ENCODE measurements at regions not wholly inside any gene's neighbourhood (a gene's known extent, or its start where the extent isn't known, plus 50 kb on each side); places are given as distances from the start of the nearest gene placed in this dataset.
"Not testable (repeated sequence)": the region's sequence is repeated elsewhere in the genome, so short reads cannot be mapped to it uniquely, and the experiment has no call there.

DNA sequence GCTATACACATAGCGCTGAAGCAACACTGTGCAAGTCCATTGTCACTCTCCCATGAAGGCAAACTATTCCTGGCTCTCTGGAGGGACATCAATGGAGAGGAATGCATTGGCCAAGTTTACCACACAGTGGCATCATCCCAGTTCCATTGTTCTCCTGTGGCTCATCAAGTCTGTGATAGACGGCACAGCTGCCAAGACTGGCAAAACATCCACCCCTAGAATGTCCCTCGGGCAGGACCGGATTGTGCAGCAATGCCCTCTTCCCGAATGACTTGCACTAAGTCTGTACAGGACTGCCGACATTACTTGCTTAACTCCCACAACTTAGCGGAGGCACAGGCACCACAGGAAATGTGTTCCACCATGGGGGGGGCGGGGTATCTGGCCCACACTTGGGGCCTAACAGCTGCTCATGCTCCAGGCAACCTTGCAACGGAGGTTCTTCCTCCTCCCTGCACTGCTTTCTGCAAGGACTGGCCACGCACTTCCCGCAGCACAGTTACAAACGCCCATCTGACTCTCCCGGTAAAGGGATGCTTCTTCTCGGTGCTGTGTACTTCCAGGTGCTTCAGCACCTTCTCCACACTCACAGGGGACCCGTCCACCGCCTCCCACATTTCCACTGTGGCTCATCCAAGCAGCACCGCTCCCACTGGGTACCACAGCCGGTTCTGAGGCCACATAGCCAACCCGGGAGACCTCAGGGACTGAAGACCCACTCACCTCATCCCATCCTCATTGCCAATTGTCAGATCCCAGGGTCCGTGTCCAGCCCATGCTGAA, 1309.6 kb upstream of the RAG2 start:
- no peak for DNase-seq (ENCODE audit: low read depth)

DNA sequence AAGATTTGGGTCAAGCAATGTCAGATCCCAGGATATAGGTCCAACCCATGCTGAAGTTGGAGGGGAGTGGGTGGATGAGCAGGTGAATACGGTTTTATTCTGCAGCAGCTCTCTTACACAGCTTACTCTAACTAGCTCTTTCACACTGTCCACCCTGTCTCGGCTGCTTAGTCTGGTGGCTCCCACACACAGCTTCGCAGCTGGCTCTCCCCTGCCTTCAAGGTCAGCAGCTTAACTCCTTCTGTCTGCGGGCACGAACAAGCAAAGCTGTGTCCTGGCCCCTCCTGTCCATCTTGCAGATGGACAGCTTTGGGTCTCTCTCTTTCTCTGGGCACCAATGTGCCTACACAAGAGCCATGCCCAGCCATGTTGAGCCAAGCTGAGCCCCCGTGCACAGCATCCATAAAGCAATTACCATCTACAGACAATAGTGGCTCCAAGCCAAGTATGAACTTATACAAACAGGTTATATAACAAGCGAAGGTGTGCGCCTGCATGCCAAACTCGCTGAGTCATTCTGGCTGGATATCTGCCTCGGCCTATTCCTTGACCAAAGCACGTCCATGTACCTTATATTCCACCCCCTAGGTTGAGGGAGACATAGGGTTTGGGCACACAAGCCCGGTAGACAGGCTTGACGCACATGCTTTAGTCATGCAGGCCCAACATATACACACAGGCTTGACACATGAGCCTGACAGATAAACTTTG, 1307.8 kb upstream of the RAG2 start:
- DNase-seq (ENCODE audit: low read depth): no peak

DNA sequence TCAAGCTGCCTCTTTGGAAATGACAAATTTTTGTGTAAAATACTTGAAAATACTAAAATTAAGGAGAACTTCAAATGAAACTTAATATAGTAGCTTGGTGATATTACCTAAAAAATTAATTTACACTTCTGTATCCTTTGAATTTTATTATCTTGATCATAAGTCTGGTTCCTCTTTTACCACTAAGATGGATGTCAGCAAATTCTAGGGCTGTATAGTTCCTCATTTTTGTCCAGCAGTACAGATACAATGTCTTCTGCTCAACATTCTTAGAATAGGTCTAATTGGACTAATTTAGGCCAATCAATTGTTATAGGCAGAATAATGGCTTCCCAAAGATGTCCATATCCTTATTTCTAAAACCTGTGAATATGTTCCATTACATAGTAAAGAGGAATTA, 1298.0 kb upstream of the RAG2 start:
- no peak for DNase-seq (ENCODE audit: low read depth)

GRCh38 chr11:37881741-37882140, 1283.7 kb upstream of the RAG2 start:
- DNase-seq (ENCODE audit: low read depth): no peak

DNA sequence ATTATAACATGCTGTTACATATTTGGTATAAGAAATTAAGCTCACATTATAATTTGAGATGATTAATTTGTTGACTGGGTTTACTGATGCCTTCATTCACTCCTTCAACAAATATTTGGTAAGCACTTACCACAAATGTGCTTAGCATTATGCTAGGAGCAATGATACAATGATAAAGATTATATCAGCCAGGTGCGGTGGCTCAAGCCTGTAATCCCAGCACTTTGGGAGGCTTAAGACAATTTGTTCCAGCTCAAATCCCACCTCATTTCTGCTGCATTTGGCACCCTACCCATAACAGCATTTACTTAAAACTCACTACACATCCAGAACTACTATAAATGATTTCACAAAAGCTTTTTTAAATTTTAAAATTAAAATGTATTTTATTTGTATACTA, 1263.6 kb upstream of the RAG2 start:
- no peak for DNase-seq (ENCODE audit: low read depth)

GRCh38 chr11:37858806-37859537, 1260.9 kb upstream of the RAG2 start:
- not testable (repeated sequence) for DNase-seq (ENCODE audit: low read depth)

- DNase-seq (ENCODE audit: low read depth): no peak
Observed at GRCh38 chr11:37858398-37858797, 1260.4 kb upstream of the RAG2 start.

GRCh38 chr11:37857726-37858125, 1259.7 kb upstream of the RAG2 start:
- no peak for DNase-seq (ENCODE audit: low read depth)

GRCh38 chr11:37849706-37850105, 1251.7 kb upstream of the RAG2 start:
- no peak for DNase-seq (ENCODE audit: low read depth)

DNA sequence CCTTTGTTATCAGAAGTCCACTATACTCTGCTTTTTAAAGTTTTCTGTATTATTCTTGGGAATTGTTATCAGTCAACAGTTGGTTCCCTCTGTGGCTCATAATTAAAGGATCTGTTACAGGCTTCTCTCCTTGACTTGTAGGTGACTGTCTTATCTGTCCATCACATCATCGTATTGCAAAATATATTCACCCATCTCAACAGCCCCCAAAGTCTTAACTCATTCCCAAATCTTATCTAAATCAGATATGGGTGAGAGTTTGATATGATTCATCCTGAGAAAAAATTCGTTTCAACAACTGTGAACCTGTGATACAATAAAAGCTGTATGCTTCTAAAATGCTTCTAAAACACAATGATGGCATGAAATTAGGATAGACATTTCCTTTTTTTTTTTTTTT, 1245.6 kb upstream of the RAG2 start:
- no peak for DNase-seq (ENCODE audit: low read depth)

GRCh38 chr11:37841016-37841415, 1243.0 kb upstream of the RAG2 start:
- DNase-seq (ENCODE audit: low read depth): no peak

GRCh38 chr11:37840345-37840744, 1242.3 kb upstream of the RAG2 start:
- not testable (repeated sequence) for DNase-seq (ENCODE audit: low read depth)

DNA sequence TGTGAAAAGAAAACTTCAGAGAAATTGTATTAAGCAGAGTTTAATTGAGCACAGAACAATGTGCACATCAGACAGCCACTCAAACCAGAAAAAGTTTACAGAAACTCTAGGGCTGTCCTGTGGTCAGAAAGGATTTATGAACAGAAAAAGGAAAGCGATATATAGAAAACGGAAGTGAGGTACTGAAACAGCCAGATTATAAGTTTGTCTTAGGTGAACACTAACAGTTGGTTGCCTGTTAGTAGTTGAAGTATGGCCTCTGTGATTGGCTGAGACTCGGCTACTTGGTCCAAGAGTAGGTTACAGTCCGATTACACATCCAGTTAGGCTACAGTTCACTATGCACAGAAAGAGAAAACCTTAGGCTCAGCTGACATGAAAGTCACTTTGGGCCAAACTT, 1232.5 kb upstream of the RAG2 start:
- DNase-seq (ENCODE audit: low read depth): no peak

DNA sequence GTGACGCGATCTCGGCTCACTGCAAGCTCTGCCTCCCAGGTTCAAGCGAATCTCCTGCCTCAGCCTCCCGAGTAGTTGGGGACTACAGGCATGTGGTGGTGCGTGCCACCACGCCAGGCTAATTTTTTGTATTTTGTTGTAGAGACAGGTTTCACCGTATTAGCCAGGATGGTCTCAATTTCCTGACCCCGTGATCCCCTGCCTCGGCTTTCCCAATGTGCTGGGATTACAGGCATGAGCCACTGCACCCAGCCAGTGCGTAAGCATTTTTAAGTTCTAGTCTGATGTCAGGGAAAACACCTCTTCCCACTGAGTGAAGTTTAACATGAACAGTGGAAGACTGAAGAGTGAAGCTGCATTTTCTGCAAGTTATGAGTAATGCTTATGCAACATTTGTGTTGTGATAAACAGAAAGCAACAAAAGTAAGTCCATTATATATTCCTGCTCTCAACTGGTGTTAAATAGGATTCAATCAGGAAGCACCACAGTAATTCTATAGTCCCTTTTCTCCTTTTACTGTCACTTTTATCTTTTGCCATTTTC, 1219.8 kb upstream of the RAG2 start:
- DNase-seq (ENCODE audit: low read depth): no peak

GRCh38 chr11:37812281-37812880, 1214.3 kb upstream of the RAG2 start:
- DNase-seq (ENCODE audit: low read depth): no peak

- no peak for DNase-seq (ENCODE audit: low read depth)
Observed at GRCh38 chr11:37811349-37811748, 1213.3 kb upstream of the RAG2 start.

DNA sequence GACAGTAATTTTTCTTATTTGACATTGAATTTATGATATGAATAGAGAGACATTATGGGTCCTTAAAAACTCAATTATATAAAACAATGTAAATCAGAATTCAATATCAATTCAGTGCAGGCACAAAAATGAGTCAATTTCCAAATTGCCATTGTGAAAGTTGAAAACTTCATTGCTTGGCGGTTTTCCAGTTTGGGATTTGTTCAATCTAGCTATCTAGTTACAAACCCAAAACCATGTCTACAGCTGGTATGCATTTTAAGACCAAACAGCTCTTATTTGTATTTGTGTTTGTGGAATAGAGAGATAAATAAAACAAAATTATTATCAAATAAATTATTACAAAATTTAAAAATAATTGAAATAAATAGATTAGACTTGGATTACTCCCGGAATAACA, 1206.6 kb upstream of the RAG2 start:
- DNase-seq (ENCODE audit: low read depth): no peak

- DNase-seq (ENCODE audit: low read depth): no peak
Observed at GRCh38 chr11:37788141-37788877, 1190.3 kb upstream of the RAG2 start.

DNA sequence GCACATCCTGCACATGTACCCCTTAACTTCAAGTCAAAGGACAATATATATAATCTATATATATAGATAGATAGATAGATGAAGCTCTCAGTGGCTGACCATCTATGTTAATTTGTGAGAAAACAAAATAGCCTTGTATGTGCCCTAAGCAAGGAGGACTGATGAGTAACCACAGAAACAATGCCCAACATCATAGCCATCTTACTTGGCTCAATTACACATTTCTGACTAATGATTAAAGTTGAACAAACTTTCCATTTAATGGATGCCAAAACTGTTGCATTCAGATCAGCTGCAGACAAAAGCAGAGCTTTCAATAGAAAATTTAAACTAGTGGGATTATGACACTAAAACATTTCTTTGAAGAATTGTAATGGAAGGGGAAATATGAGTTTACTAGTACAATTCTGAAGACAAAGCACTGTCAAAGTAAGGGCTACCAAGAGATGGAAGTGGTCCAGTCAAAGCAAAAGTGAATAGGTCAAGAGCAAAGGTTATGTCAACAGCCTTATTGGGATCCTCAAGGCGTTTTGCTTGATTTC, 1188.2 kb upstream of the RAG2 start:
- DNase-seq (ENCODE audit: low read depth): no peak

GRCh38 chr11:37774441-37774840, 1176.4 kb upstream of the RAG2 start:
- DNase-seq (ENCODE audit: low read depth): no peak

- no peak for DNase-seq (ENCODE audit: low read depth)
Observed at GRCh38 chr11:37770145-37770544, 1172.1 kb upstream of the RAG2 start.
